ENCODE measurements at regions not wholly inside any gene's neighbourhood (a gene's known extent, or its start where the extent isn't known, plus 50 kb on each side); places are given as distances from the start of the nearest gene placed in this dataset.

DNA sequence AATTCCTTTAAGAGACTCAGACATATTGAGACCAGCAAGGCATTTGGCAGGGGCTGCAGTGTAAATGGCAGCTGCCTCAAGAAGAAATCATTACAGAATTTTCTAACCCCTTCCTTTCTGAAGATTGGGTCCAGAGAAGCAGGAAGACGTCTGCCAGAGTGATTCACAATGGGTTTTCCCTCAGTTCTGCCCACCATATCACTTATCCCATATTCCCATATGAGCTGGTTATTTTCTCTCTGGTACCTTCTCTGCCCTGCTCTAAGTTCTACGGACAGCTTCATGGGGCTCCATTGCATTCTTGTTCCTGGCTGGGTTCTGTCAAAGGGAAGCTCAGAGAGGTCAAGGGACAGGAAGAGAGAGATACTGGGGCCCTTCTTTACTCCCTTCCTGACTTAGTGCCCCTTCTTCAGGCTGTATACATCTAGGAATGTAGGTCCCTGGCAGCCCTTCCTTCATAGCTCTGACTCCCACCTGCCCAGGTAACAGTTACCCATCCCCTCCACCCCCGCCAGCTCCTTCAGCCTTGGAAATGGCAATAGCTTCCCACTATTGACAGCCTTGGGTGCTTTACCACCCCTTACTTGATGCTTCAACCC, 420.6 kb upstream of the DAB1 start:
- TF ChIP-seq EZH2phosphoT487 (IDR thresholded peaks at IDR 0.05; ENCODE audit: low read depth, severe bottlenecking, unreplicated experiment): no peak
- TF ChIP-seq, protein P1, sequence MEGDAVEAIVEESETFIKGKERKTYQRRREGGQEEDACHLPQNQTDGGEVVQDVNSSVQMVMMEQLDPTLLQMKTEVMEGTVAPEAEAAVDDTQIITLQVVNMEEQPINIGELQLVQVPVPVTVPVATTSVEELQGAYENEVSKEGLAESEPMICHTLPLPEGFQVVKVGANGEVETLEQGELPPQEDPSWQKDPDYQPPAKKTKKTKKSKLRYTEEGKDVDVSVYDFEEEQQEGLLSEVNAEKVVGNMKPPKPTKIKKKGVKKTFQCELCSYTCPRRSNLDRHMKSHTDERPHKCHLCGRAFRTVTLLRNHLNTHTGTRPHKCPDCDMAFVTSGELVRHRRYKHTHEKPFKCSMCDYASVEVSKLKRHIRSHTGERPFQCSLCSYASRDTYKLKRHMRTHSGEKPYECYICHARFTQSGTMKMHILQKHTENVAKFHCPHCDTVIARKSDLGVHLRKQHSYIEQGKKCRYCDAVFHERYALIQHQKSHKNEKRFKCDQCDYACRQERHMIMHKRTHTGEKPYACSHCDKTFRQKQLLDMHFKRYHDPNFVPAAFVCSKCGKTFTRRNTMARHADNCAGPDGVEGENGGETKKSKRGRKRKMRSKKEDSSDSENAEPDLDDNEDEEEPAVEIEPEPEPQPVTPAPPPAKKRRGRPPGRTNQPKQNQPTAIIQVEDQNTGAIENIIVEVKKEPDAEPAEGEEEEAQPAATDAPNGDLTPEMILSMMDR (IDR thresholded peaks at IDR 0.05; ENCODE audit: poor library complexity): no peak
